GM23338 (cell line): ENCODE measurements at regions not wholly inside any gene's neighbourhood (a gene's known extent, or its start where the extent isn't known, plus 50 kb on each side); places are given as distances from the start of the nearest gene placed in this dataset.

Experiments used
- ATAC-seq: fragments of 200-7000 bp; cut with Tn5 transposase; 3 replicates; pipeline ENCODE4 v1.9.1; 2020
- DNase-seq: peaks from one replicate; pipeline ENCODE4 v3.0.0-alpha.2; 2015; ENCODE audit warnings: low spot score
- H2AFZ ChIP-seq: fragments of 200-600 bp; sonication (generic); 2 replicates; pipeline ENCODE4 v1.8.0; 2016; ENCODE audit warnings: antibody characterized with exemption, mild to moderate bottlenecking, moderate library complexity
- H3F3A ChIP-seq: fragments of 200-600 bp; sonication (generic); replicated peaks from 2 replicates; pipeline ENCODE4 v1.8.0; 2017; ENCODE audit warnings: antibody characterized with exemption, mixed run types, low read depth
- H3K27ac ChIP-seq: fragments of 200-600 bp; sonication (generic); 2 replicates; pipeline ENCODE4 v1.6.1; 2016; ENCODE audit warnings: low read depth
- H3K27me3 ChIP-seq: fragments of 200-600 bp; sonication (generic); 2 replicates; pipeline ENCODE4 v1.8.0; 2016; ENCODE audit warnings: mild to moderate bottlenecking, mixed run types, moderate library complexity; ENCODE audit not compliant: insufficient read depth
- H3K36me3 ChIP-seq: fragments of 200-600 bp; sonication (generic); 2 replicates; pipeline ENCODE4 v1.8.0; 2016; ENCODE audit warnings: mild to moderate bottlenecking; ENCODE audit not compliant: insufficient read depth
- H3K4me1 ChIP-seq: fragments of 200-600 bp; sonication (generic); 2 replicates; pipeline ENCODE4 v1.8.0; 2016; ENCODE audit warnings: mild to moderate bottlenecking, moderate library complexity; ENCODE audit not compliant: insufficient read depth
- H3K4me2 ChIP-seq: fragments of 200-600 bp; sonication (generic); 2 replicates; pipeline ENCODE4 v1.7.1; 2017; ENCODE audit warnings: mixed run types
- H3K4me3 ChIP-seq: fragments of 200-600 bp; sonication (generic); 2 replicates; pipeline ENCODE4 v1.6.1; 2016; ENCODE audit warnings: mixed run types
- H3K79me2 ChIP-seq: fragments of 200-600 bp; sonication (generic); replicated peaks from 2 replicates; pipeline ENCODE4 v1.8.0; 2017; ENCODE audit warnings: mild to moderate bottlenecking; ENCODE audit not compliant: insufficient read depth
- H3K9me2 ChIP-seq: fragments of 200-600 bp; sonication (generic); 2 replicates; pipeline ENCODE4 v1.8.0; 2017; ENCODE audit not compliant: insufficient read depth
- H4K20me1 ChIP-seq: fragments of 200-600 bp; sonication (generic); replicated peaks from 2 replicates; pipeline ENCODE4 v1.8.0; 2017; ENCODE audit warnings: mild to moderate bottlenecking; ENCODE audit not compliant: insufficient read depth
- H3K27ac Mint-ChIP-seq: 2 replicates; pipeline ENCODE4 v1.8.0; 2020; ENCODE audit warnings: inconsistent platforms, mild to moderate bottlenecking, moderate library complexity, mixed read lengths
- H3K27me3 Mint-ChIP-seq: 3 replicates; pipeline ENCODE4 v1.8.0; 2022; ENCODE audit warnings: low read depth, mild to moderate bottlenecking, moderate library complexity, mixed read lengths, inconsistent platforms; ENCODE audit not compliant: insufficient read depth, poor library complexity
- H3K36me3 Mint-ChIP-seq: 3 replicates; pipeline ENCODE4 v1.8.0; 2021; ENCODE audit warnings: low read depth, mild to moderate bottlenecking, inconsistent platforms, moderate library complexity, mixed read lengths
- H3K4me1 Mint-ChIP-seq: 3 replicates; pipeline ENCODE4 v1.8.0; 2020; ENCODE audit warnings: mild to moderate bottlenecking, inconsistent platforms, mixed read lengths
- H3K4me3 Mint-ChIP-seq: 3 replicates; pipeline ENCODE4 v1.8.0; 2021; ENCODE audit warnings: moderate library complexity, mild to moderate bottlenecking, inconsistent platforms, mixed read lengths
- H3K9me3 Mint-ChIP-seq: 3 replicates; pipeline ENCODE4 v1.8.0; 2020; ENCODE audit warnings: moderate library complexity, mild to moderate bottlenecking, inconsistent platforms, mixed read lengths
- JUNB ChIP-seq: IDR thresholded peaks from one replicate; pipeline ENCODE4 v1.6.1; 2016; ENCODE audit warnings: antibody characterized with exemption; ENCODE audit not compliant: unreplicated experiment
- NANOG ChIP-seq: IDR thresholded peaks from 2 replicates; pipeline ENCODE4 v1.6.1; 2016; ENCODE audit warnings: antibody characterized with exemption, borderline replicate concordance
- ZNF114 ChIP-seq: fragments of 250-450 bp; sonication (Bioruptor Pico); IDR thresholded peaks from 2 replicates; pipeline ENCODE4 v1.5.0; 2020; ENCODE audit warnings: mild to moderate bottlenecking, moderate library complexity
- TF ChIP-seq, protein P1 (sequence below): fragments of 250-450 bp; sonication (Bioruptor Pico); IDR thresholded peaks from 2 replicates; pipeline ENCODE4 v1.5.0; 2020; ENCODE audit warnings: mild to moderate bottlenecking, moderate library complexity
- TF ChIP-seq, protein P2 (sequence below), 2 experiments: fragments of 200-600 bp in 1 of 2; sonication (generic) in 1 of 2; conservative IDR thresholded peaks; 2 replicates each; pipeline versions ENCODE4 v1.5.1 to v1.6.1; 2016 to 2017; ENCODE audit warnings: antibody characterized with exemption in 2 of 2, low read depth in 2 of 2, mild to moderate bottlenecking in 2 of 2, moderate library complexity in 1 of 2
- TF ChIP-seq, protein P3 (sequence below): IDR thresholded peaks from 2 replicates; pipeline ENCODE4 v1.6.1; 2016; ENCODE audit warnings: antibody characterized with exemption
- TF ChIP-seq, protein P4 (sequence below): IDR thresholded peaks from one replicate; pipeline ENCODE4 v1.6.1; 2018; ENCODE audit warnings: antibody characterized with exemption; ENCODE audit not compliant: unreplicated experiment

DNA sequence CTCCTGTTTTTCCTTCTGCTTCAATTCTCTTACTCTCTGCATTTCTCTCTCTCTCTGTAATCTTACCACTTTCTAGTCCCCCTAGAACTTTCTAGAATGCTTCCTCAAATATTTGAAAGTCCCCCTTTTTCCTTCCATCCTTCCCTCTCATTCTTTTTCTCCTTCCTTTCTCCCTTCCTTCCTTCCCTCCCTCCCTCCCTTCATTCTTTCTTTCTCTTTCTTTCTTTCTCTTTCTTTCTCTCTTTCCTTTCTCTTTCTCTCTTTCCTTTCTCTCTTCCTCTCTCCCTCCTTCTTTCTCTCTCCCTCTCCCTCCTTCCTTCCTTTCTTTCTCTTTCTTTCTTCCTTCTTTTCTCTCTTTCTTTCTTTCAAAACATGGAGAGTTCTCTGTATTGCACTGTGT is 201.4 kb upstream of the IGF1 start (continued):
- TF ChIP-seq, protein P1, sequence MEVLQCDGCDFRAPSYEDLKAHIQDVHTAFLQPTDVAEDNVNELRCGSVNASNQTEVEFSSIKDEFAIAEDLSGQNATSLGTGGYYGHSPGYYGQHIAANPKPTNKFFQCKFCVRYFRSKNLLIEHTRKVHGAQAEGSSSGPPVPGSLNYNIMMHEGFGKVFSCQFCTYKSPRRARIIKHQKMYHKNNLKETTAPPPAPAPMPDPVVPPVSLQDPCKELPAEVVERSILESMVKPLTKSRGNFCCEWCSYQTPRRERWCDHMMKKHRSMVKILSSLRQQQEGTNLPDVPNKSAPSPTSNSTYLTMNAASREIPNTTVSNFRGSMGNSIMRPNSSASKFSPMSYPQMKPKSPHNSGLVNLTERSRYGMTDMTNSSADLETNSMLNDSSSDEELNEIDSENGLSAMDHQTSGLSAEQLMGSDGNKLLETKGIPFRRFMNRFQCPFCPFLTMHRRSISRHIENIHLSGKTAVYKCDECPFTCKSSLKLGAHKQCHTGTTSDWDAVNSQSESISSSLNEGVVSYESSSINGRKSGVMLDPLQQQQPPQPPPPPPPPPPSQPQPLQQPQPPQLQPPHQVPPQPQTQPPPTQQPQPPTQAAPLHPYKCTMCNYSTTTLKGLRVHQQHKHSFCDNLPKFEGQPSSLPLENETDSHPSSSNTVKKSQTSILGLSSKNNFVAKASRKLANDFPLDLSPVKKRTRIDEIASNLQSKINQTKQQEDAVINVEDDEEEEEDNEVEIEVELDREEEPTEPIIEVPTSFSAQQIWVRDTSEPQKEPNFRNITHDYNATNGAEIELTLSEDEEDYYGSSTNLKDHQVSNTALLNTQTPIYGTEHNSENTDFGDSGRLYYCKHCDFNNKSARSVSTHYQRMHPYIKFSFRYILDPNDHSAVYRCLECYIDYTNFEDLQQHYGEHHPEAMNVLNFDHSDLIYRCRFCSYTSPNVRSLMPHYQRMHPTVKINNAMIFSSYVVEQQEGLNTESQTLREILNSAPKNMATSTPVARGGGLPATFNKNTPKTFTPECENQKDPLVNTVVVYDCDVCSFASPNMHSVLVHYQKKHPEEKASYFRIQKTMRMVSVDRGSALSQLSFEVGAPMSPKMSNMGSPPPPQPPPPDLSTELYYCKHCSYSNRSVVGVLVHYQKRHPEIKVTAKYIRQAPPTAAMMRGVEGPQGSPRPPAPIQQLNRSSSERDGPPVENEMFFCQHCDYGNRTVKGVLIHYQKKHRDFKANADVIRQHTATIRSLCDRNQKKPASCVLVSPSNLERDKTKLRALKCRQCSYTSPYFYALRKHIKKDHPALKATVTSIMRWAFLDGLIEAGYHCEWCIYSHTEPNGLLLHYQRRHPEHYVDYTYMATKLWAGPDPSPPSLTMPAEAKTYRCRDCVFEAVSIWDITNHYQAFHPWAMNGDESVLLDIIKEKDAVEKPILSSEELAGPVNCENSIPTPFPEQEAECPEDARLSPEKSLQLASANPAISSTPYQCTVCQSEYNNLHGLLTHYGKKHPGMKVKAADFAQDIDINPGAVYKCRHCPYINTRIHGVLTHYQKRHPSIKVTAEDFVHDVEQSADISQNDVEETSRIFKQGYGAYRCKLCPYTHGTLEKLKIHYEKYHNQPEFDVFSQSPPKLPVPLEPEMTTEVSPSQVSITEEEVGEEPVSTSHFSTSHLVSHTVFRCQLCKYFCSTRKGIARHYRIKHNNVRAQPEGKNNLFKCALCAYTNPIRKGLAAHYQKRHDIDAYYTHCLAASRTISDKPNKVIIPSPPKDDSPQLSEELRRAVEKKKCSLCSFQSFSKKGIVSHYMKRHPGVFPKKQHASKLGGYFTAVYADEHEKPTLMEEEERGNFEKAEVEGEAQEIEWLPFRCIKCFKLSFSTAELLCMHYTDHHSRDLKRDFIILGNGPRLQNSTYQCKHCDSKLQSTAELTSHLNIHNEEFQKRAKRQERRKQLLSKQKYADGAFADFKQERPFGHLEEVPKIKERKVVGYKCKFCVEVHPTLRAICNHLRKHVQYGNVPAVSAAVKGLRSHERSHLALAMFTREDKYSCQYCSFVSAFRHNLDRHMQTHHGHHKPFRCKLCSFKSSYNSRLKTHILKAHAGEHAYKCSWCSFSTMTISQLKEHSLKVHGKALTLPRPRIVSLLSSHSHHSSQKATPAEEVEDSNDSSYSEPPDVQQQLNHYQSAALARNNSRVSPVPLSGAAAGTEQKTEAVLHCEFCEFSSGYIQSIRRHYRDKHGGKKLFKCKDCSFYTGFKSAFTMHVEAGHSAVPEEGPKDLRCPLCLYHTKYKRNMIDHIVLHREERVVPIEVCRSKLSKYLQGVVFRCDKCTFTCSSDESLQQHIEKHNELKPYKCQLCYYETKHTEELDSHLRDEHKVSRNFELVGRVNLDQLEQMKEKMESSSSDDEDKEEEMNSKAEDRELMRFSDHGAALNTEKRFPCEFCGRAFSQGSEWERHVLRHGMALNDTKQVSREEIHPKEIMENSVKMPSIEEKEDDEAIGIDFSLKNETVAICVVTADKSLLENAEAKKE (CRISPR knock-in tag): no peak
- TF ChIP-seq, protein P2, sequence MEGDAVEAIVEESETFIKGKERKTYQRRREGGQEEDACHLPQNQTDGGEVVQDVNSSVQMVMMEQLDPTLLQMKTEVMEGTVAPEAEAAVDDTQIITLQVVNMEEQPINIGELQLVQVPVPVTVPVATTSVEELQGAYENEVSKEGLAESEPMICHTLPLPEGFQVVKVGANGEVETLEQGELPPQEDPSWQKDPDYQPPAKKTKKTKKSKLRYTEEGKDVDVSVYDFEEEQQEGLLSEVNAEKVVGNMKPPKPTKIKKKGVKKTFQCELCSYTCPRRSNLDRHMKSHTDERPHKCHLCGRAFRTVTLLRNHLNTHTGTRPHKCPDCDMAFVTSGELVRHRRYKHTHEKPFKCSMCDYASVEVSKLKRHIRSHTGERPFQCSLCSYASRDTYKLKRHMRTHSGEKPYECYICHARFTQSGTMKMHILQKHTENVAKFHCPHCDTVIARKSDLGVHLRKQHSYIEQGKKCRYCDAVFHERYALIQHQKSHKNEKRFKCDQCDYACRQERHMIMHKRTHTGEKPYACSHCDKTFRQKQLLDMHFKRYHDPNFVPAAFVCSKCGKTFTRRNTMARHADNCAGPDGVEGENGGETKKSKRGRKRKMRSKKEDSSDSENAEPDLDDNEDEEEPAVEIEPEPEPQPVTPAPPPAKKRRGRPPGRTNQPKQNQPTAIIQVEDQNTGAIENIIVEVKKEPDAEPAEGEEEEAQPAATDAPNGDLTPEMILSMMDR (conservative IDR thresholded peaks at IDR 0.05; ENCODE audit: low read depth in 2 of 2): no peak
- TF ChIP-seq, protein P3, sequence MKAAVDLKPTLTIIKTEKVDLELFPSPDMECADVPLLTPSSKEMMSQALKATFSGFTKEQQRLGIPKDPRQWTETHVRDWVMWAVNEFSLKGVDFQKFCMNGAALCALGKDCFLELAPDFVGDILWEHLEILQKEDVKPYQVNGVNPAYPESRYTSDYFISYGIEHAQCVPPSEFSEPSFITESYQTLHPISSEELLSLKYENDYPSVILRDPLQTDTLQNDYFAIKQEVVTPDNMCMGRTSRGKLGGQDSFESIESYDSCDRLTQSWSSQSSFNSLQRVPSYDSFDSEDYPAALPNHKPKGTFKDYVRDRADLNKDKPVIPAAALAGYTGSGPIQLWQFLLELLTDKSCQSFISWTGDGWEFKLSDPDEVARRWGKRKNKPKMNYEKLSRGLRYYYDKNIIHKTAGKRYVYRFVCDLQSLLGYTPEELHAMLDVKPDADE: no peak
- no peak for TF ChIP-seq ZNF114 (CRISPR knock-in tag)

DNA sequence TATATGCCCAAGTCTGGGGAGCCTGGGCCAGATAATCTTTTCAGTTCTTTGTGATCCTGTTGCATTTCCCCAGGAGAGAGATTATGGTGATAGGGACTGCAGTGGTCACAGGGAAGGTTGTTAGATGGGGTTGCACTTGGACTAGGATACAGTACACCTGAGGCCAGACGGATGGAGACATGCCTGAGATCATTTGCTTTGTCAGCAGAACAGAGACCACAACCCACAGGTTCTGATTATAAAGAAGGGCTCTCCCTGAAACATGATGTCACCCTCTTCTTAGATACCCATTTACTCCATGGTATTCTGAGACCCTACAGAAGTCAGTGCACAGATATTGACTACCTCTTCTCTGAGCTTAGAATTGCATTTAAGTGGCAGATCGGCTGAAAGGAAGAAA is 200.9 kb upstream of the IGF1 start:
- Mint-ChIP-seq H3K27ac (no peak overlapping the region), H3K4me1 (peaks cover 7% of the 10 kb centered on the region; the same call in 2 of the 3 replicates), H3K9me3 (0 out of 3 replicates have a peak, but pooled peaks cover 3% of the 10 kb centered on the region), H3K36me3 (no peaks in the 10 kb centered on the region), H3K27me3 (no peaks in the 10 kb centered on the region), H3K4me3 (no peak overlapping the region)
- H3K27me3 ChIP-seq: no peaks in the 10 kb centered on the region
- H4K20me1 ChIP-seq: no peaks in the 10 kb centered on the region
- peaks cover 10% of the 10 kb centered on the region; the same call in 1 of the 2 replicates for H3K4me1 ChIP-seq
- no peak overlapping the region for H3K4me2 ChIP-seq
- peaks cover 18% of the 10 kb centered on the region for H3K9me2 ChIP-seq
- H3K79me2 ChIP-seq: no peaks in the 10 kb centered on the region
- H3K36me3 ChIP-seq: no peaks in the 10 kb centered on the region
- H2AFZ ChIP-seq: no peak overlapping the region
- H3F3A ChIP-seq: no peaks in the 10 kb centered on the region
- ATAC-seq: no peak
- no peak overlapping the region for H3K27ac ChIP-seq
- no peak overlapping the region for H3K4me3 ChIP-seq
- no peak for DNase-seq
- TF ChIP-seq JUNB: no peak
- TF ChIP-seq, protein P4, sequence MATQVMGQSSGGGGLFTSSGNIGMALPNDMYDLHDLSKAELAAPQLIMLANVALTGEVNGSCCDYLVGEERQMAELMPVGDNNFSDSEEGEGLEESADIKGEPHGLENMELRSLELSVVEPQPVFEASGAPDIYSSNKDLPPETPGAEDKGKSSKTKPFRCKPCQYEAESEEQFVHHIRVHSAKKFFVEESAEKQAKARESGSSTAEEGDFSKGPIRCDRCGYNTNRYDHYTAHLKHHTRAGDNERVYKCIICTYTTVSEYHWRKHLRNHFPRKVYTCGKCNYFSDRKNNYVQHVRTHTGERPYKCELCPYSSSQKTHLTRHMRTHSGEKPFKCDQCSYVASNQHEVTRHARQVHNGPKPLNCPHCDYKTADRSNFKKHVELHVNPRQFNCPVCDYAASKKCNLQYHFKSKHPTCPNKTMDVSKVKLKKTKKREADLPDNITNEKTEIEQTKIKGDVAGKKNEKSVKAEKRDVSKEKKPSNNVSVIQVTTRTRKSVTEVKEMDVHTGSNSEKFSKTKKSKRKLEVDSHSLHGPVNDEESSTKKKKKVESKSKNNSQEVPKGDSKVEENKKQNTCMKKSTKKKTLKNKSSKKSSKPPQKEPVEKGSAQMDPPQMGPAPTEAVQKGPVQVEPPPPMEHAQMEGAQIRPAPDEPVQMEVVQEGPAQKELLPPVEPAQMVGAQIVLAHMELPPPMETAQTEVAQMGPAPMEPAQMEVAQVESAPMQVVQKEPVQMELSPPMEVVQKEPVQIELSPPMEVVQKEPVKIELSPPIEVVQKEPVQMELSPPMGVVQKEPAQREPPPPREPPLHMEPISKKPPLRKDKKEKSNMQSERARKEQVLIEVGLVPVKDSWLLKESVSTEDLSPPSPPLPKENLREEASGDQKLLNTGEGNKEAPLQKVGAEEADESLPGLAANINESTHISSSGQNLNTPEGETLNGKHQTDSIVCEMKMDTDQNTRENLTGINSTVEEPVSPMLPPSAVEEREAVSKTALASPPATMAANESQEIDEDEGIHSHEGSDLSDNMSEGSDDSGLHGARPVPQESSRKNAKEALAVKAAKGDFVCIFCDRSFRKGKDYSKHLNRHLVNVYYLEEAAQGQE: no peak
- TF ChIP-seq, protein P2 (conservative IDR thresholded peaks at IDR 0.05; ENCODE audit: low read depth in 2 of 2): no peak
- no peak for TF ChIP-seq NANOG
- TF ChIP-seq, protein P3: no peak
